Activated CD8-positive, alpha-beta memory T cell treated with anti-CD3 and anti-CD28 coated beads for 4 hours (primary cell): ENCODE measurements at regions not wholly inside any gene's neighbourhood (a gene's known extent, or its start where the extent isn't known, plus 50 kb on each side); places are given as distances from the start of the nearest gene placed in this dataset.
"Not testable (repeated sequence)": the region's sequence is repeated elsewhere in the genome, so short reads cannot be mapped to it uniquely, and the experiment has no call there.

Source experiments
- DNase-seq, 2 donors: peaks; one replicate each; pipeline ENCODE4 v3.0.0-alpha.2; 2020; ENCODE audit warnings: low read depth in 2 of 2

GRCh38 chr6:11409371-11409770, 128.2 kb upstream of the TMEM170B start:
- no peak for DNase-seq

- DNase-seq = no peak
Observed at GRCh38 chr6:11407414-11407813, 130.1 kb upstream of the TMEM170B start.

GRCh38 chr6:11404838-11405237, 132.7 kb upstream of the TMEM170B start:
- DNase-seq = no peak

GRCh38 chr6:11404081-11404480, 133.5 kb upstream of the TMEM170B start:
- DNase-seq = no peak

GRCh38 chr6:11403035-11403601, 134.4 kb upstream of the TMEM170B start:
- no peak for DNase-seq

GRCh38 chr6:11402581-11402980, 135.0 kb upstream of the TMEM170B start:
- not testable (repeated sequence) for DNase-seq

GRCh38 chr6:11401954-11402353, 135.6 kb upstream of the TMEM170B start:
- DNase-seq = not testable (repeated sequence)

- DNase-seq = no peak
Observed at GRCh38 chr6:11398451-11399326, 138.9 kb upstream of the TMEM170B start.

GRCh38 chr6:11397622-11398450, 139.7 kb upstream of the TMEM170B start:
- no peak for DNase-seq

- DNase-seq = no peak
Observed at GRCh38 chr6:11396860-11397259, 140.7 kb upstream of the TMEM170B start.

GRCh38 chr6:11393713-11394627, 143.6 kb upstream of the TMEM170B start:
- DNase-seq = no peak

GRCh38 chr6:11392778-11393507, 144.6 kb upstream of the TMEM170B start:
- no peak for DNase-seq

GRCh38 chr6:11391934-11392777, 145.4 kb upstream of the TMEM170B start:
- no peak for DNase-seq

- DNase-seq = no peak
Observed at GRCh38 chr6:11389977-11390376, 147.6 kb upstream of the TMEM170B start.

GRCh38 chr6:11388983-11389944, 148.3 kb upstream of the TMEM170B start:
- DNase-seq = no peak

- DNase-seq = no peak
Observed at GRCh38 chr6:11387707-11388430, 149.7 kb upstream of the TMEM170B start.

GRCh38 chr6:11386726-11387125, 150.8 kb upstream of the TMEM170B start:
- no peak for DNase-seq

GRCh38 chr6:11386323-11386722, 151.2 kb upstream of the TMEM170B start:
- no peak for DNase-seq
